K562 (cell line): ENCODE measurements at regions not wholly inside any gene's neighbourhood (a gene's known extent, or its start where the extent isn't known, plus 50 kb on each side); places are given as distances from the start of the nearest gene placed in this dataset.
"Not testable (repeated sequence)": the region's sequence is repeated elsewhere in the genome, so short reads cannot be mapped to it uniquely, and the experiment has no call there.

ENCODE experiments used
- ATAC-seq: fragments of 200-7000 bp; cut with Tn5 transposase; 3 replicates; pipeline ENCODE4 v1.9.1; 2020; ENCODE audit warnings: moderate library complexity
- BruUV-seq: library from RNA; stranded (reverse); fragments of 400-500 nt; replicated peaks from 2 replicates; lab custom pipeline; 2021; lab: Mats Ljungman, UMichigan
- CTCF ChIA-PET: fragments of 300-600 bp; formaldehyde crosslinking; extraction: SDS; loops from one replicate; lab custom pipeline; 2021; ENCODE audit warnings: low intra/inter-chr PET ratio; lab: Yijun Ruan, JAX
- POLR2A ChIA-PET: fragments of 300-600, 350-650 bp; sonication (Branson Sonifier 250); formaldehyde crosslinking; extraction: SDS; loops from one replicate; lab custom pipeline; 2021; ENCODE audit warnings: antibody characterized with exemption, inconsistent platforms; lab: Yijun Ruan, JAX
- DNase-seq, 4 experiments: peaks; one replicate each; pipeline versions ENCODE4 v3.0.0 to v3.0.0-alpha.2; 2011 to 2018; ENCODE audit warnings: low spot score in 3 of 4, mixed read lengths in 3 of 4; ENCODE audit errors: extremely low read depth in 1 of 4
- FAIRE-seq: peaks from 2 replicates; lab custom pipeline; 2011; peaks lifted over from hg19 to GRCh38; lab: Jason Lieb, UNC
- H2AFZ ChIP-seq: 2 replicates; pipeline ENCODE4 v1.6.0; 2011; ENCODE audit warnings: low read depth, low read length, control low read depth, inconsistent platforms
- H3K27ac ChIP-seq: fragments of 200-600 bp; 3 replicates; pipeline ENCODE4 v1.8.0; 2011; ENCODE audit warnings: low read depth, mild to moderate bottlenecking, control low read depth, inconsistent platforms, low read length, moderate library complexity, mixed read lengths; ENCODE audit errors: extremely low read depth
- H3K27me3 ChIP-seq, 2 experiments: fragments of 300-600 bp in 1 of 2; 2 replicates in 1 of 2; 3 replicates in 1 of 2; pipeline versions ENCODE4 v1.6.0 to v1.8.0; 2011; ENCODE audit warnings: inconsistent platforms in 2 of 2, low read length in 2 of 2, mild to moderate bottlenecking in 1 of 2, mixed read lengths in 1 of 2, moderate library complexity in 1 of 2; ENCODE audit not compliant: control insufficient read depth in 2 of 2, insufficient read depth in 2 of 2
- H3K36me3 ChIP-seq: fragments of 300-600 bp; 3 replicates; pipeline ENCODE4 v1.8.0; 2011; ENCODE audit warnings: mild to moderate bottlenecking, low read length, inconsistent platforms; ENCODE audit not compliant: control insufficient read depth, insufficient read depth
- H3K4me1 ChIP-seq, 2 experiments: fragments of 200-600 bp in 1 of 2; replicated peaks in 1 of 2; 2 replicates in 1 of 2; 3 replicates in 1 of 2; pipeline versions ENCODE4 v1.5.1 to v1.8.0; 2011; ENCODE audit warnings: inconsistent platforms in 2 of 2, low read length in 2 of 2, mild to moderate bottlenecking in 1 of 2, mixed read lengths in 1 of 2, moderate library complexity in 1 of 2; ENCODE audit not compliant: control insufficient read depth in 2 of 2, insufficient read depth in 2 of 2
- H3K4me2 ChIP-seq: 2 replicates; pipeline ENCODE4 v1.6.1; 2011; ENCODE audit warnings: low read length, control low read depth, inconsistent platforms, mixed read lengths; ENCODE audit not compliant: insufficient read depth
- H3K4me3 ChIP-seq: fragments of 200-600 bp; sonication (generic), shearing (Covaris generic); 2 replicates; pipeline ENCODE4 v1.5.1; 2016; ENCODE audit warnings: control low read depth, inconsistent platforms
- H3K79me2 ChIP-seq: fragments of 200-600 bp; 3 replicates; pipeline ENCODE4 v1.8.0; 2011; ENCODE audit warnings: low read length, inconsistent platforms; ENCODE audit not compliant: control insufficient read depth, insufficient read depth
- H3K9ac ChIP-seq, 2 experiments: 2 replicates each; pipeline versions ENCODE4 v1.6.0 to v1.6.1; 2011; ENCODE audit warnings: low read depth in 2 of 2, low read length in 2 of 2, control low read depth in 1 of 2, inconsistent platforms in 1 of 2, mild to moderate bottlenecking in 1 of 2, mixed read lengths in 1 of 2; ENCODE audit not compliant: insufficient read depth in 1 of 2
- H3K9me1 ChIP-seq: one replicate; pipeline ENCODE4 v1.6.0; 2011; ENCODE audit warnings: inconsistent platforms, mild to moderate bottlenecking, low read length, moderate library complexity; ENCODE audit not compliant: control insufficient read depth, insufficient read depth
- H3K9me3 ChIP-seq: replicated peaks from 2 replicates; pipeline ENCODE4 v1.5.1; 2011; ENCODE audit warnings: low read depth, low read length, inconsistent platforms; ENCODE audit not compliant: control insufficient read depth, insufficient read depth
- H4K20me1 ChIP-seq: replicated peaks from 2 replicates; pipeline ENCODE4 v1.6.1; 2011; ENCODE audit warnings: low read length, inconsistent platforms, mixed read lengths; ENCODE audit not compliant: control insufficient read depth, insufficient read depth
- WGBS: fragments of 100-300 bp; shearing (Covaris generic); methylation state at CpG from one replicate; pipeline ENCODE4 v1.1.6; 2016; ENCODE audit warnings: low coverage, mixed read lengths; ENCODE audit not compliant: insufficient coverage; ENCODE audit errors: missing lambda C conversion rate; 5-methylcytosine and 5-hydroxymethylcytosine counted together
- in situ Hi-C: fragments of 300-500 bp; cut with MboI; formaldehyde crosslinking; loops from 4 replicates; pipeline ENCODE4 v1.15.0; 2018; ENCODE audit warnings: inconsistent platforms, mixed read lengths
- intact Hi-C: fragments of 100-400 bp; cut with micrococcal nuclease; formaldehyde crosslinking; loops from 2 replicates; pipeline ENCODE4 v1.14.2; 2022

- POLR2A ChIA-PET, H2AFZ ChIP-seq: not testable (repeated sequence)
Measured at GRCh38 chr21:5013455-5014304, 5507.7 kb upstream of the TPTE start.

GRCh38 chr21:5015187-5015586 lies 5506.2 kb upstream of the TPTE start:
- H3K9ac ChIP-seq, H3K4me1 ChIP-seq, H3K79me2 ChIP-seq, H3K27me3 ChIP-seq, POLR2A ChIA-PET, H3K27ac ChIP-seq, H3K36me3 ChIP-seq, intact Hi-C loops, DNase-seq, H2AFZ ChIP-seq, H3K4me3 ChIP-seq, H4K20me1 ChIP-seq, H3K9me3 ChIP-seq, BruUV-seq, CTCF ChIA-PET, H3K4me2 ChIP-seq, H3K9me1 ChIP-seq, in situ Hi-C loops, FAIRE-seq, ATAC-seq: not testable (repeated sequence)
- no CpG with 5 or more reads among the region's 17 CpGs for WGBS

More at GRCh38 chr21:5013455-5014304, 5507.7 kb upstream of the TPTE start:
- in situ Hi-C loops, H3K9ac ChIP-seq, BruUV-seq, H3K36me3 ChIP-seq, FAIRE-seq, DNase-seq, H3K79me2 ChIP-seq, H3K4me2 ChIP-seq, H3K4me1 ChIP-seq, H3K9me3 ChIP-seq, H3K4me3 ChIP-seq, CTCF ChIA-PET, H3K27me3 ChIP-seq, H3K9me1 ChIP-seq, H3K27ac ChIP-seq, intact Hi-C loops, H4K20me1 ChIP-seq: not testable (repeated sequence)
- WGBS = no CpG with 5 or more reads among the region's 33 CpGs
- peak; percentile 67; the same call in 2 of the 3 replicates for ATAC-seq

GRCh38 chr21:5019120-5019519 lies 5502.3 kb upstream of the TPTE start:
- H3K27ac ChIP-seq, BruUV-seq, H3K4me2 ChIP-seq, H2AFZ ChIP-seq, H3K9me3 ChIP-seq, H3K79me2 ChIP-seq, H3K36me3 ChIP-seq, H3K4me3 ChIP-seq, in situ Hi-C loops, FAIRE-seq, intact Hi-C loops, H3K9me1 ChIP-seq, H3K9ac ChIP-seq, CTCF ChIA-PET, H3K4me1 ChIP-seq, H3K27me3 ChIP-seq, H4K20me1 ChIP-seq, POLR2A ChIA-PET, DNase-seq: not testable (repeated sequence)
- ATAC-seq = peak; percentile 74
- WGBS = no CpG with 5 or more reads among the region's 15 CpGs

- BruUV-seq, CTCF ChIA-PET, H3K79me2 ChIP-seq, H3K9me3 ChIP-seq, POLR2A ChIA-PET, H3K27ac ChIP-seq, H3K9me1 ChIP-seq, in situ Hi-C loops, H3K9ac ChIP-seq, H3K36me3 ChIP-seq, FAIRE-seq, H3K4me3 ChIP-seq, H2AFZ ChIP-seq, H3K27me3 ChIP-seq, intact Hi-C loops, H4K20me1 ChIP-seq, H3K4me2 ChIP-seq, DNase-seq, H3K4me1 ChIP-seq: not testable (repeated sequence)
- peak; percentile 26 for ATAC-seq
- no CpG with 5 or more reads among the region's 27 CpGs for WGBS
Measured at GRCh38 chr21:5021815-5022214, 5499.6 kb upstream of the TPTE start.
